ENCODE measurements at regions not wholly inside any gene's neighbourhood (a gene's known extent, or its start where the extent isn't known, plus 50 kb on each side); places are given as distances from the start of the nearest gene placed in this dataset.

DNA sequence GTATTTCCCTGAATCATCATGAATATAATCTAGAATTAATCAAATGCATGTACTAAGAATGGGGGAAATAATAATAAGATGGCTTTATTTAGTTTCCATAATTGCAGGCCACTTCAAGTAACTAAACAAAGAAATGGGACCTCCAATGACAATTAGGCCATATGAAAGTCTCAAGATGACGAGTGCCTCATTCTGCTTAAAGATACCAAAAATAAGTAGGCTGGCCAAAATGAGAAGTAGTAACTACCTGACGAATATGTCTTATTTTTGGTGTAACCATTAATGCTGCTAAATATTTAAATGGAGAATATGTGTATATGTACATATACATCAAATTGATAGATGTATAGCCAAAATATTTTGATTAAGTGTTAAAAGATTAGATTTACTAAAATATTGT is 932.6 kb downstream of the EPHA3 start:
- TF ChIP-seq, protein P1, sequence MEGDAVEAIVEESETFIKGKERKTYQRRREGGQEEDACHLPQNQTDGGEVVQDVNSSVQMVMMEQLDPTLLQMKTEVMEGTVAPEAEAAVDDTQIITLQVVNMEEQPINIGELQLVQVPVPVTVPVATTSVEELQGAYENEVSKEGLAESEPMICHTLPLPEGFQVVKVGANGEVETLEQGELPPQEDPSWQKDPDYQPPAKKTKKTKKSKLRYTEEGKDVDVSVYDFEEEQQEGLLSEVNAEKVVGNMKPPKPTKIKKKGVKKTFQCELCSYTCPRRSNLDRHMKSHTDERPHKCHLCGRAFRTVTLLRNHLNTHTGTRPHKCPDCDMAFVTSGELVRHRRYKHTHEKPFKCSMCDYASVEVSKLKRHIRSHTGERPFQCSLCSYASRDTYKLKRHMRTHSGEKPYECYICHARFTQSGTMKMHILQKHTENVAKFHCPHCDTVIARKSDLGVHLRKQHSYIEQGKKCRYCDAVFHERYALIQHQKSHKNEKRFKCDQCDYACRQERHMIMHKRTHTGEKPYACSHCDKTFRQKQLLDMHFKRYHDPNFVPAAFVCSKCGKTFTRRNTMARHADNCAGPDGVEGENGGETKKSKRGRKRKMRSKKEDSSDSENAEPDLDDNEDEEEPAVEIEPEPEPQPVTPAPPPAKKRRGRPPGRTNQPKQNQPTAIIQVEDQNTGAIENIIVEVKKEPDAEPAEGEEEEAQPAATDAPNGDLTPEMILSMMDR (tag by site-specific recombination; IDR thresholded peaks at IDR 0.05): no peak
- no peak for TF ChIP-seq ZNF670 (tag by site-specific recombination; IDR thresholded peaks at IDR 0.05; ENCODE audit: low read depth)
- no peak for TF ChIP-seq ZBTB20 (tag by site-specific recombination; IDR thresholded peaks at IDR 0.05)
- TF ChIP-seq, protein P2, sequence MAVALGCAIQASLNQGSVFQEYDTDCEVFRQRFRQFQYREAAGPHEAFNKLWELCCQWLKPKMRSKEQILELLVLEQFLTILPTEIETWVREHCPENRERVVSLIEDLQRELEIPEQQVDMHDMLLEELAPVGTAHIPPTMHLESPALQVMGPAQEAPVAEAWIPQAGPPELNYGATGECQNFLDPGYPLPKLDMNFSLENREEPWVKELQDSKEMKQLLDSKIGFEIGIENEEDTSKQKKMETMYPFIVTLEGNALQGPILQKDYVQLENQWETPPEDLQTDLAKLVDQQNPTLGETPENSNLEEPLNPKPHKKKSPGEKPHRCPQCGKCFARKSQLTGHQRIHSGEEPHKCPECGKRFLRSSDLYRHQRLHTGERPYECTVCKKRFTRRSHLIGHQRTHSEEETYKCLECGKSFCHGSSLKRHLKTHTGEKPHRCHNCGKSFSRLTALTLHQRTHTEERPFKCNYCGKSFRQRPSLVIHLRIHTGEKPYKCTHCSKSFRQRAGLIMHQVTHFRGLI (tag by site-specific recombination; IDR thresholded peaks at IDR 0.05): no peak
- TF ChIP-seq TCF7L2 (IDR thresholded peaks at IDR 0.05; ENCODE audit: borderline replicate concordance, low read depth, low read length): no peak
- TF ChIP-seq, protein P3, sequence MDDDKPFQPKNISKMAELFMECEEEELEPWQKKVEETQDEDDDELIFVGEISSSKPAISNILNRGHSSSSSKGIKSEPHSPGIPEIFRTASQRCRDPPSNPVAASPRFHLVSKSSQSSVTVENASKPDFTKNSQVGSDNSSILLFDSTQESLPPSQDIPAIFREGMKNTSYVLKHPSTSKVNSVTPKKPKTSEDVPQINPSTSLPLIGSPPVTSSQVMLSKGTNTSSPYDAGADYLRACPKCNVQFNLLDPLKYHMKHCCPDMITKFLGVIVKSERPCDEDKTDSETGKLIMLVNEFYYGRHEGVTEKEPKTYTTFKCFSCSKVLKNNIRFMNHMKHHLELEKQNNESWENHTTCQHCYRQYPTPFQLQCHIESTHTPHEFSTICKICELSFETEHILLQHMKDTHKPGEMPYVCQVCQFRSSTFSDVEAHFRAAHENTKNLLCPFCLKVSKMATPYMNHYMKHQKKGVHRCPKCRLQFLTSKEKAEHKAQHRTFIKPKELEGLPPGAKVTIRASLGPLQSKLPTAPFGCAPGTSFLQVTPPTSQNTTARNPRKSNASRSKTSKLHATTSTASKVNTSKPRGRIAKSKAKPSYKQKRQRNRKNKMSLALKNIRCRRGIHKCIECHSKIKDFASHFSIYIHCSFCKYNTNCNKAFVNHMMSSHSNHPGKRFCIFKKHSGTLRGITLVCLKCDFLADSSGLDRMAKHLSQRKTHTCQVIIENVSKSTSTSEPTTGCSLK (tag by site-specific recombination; IDR thresholded peaks at IDR 0.05): no peak
- no peak for TF ChIP-seq ZNF324 (tag by site-specific recombination; IDR thresholded peaks at IDR 0.05)
- TF ChIP-seq, protein P4, sequence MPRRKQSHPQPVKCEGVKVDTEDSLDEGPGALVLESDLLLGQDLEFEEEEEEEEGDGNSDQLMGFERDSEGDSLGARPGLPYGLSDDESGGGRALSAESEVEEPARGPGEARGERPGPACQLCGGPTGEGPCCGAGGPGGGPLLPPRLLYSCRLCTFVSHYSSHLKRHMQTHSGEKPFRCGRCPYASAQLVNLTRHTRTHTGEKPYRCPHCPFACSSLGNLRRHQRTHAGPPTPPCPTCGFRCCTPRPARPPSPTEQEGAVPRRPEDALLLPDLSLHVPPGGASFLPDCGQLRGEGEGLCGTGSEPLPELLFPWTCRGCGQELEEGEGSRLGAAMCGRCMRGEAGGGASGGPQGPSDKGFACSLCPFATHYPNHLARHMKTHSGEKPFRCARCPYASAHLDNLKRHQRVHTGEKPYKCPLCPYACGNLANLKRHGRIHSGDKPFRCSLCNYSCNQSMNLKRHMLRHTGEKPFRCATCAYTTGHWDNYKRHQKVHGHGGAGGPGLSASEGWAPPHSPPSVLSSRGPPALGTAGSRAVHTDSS (tag by site-specific recombination; IDR thresholded peaks at IDR 0.05): no peak
- no peak for TF ChIP-seq ZNF549 (tag by site-specific recombination; IDR thresholded peaks at IDR 0.05)
- no peak for TF ChIP-seq ZEB2 (tag by site-specific recombination; IDR thresholded peaks at IDR 0.05)
- no peak for TF ChIP-seq YY1 (tag by site-specific recombination; IDR thresholded peaks at IDR 0.05)

Data from HEK293 (cell line).